HepG2 (cell line): ENCODE measurements at regions not wholly inside any gene's neighbourhood (a gene's known extent, or its start where the extent isn't known, plus 50 kb on each side); places are given as distances from the start of the nearest gene placed in this dataset.
"Not testable (repeated sequence)": the region's sequence is repeated elsewhere in the genome, so short reads cannot be mapped to it uniquely, and the experiment has no call there.

ENCODE experiments used
- ATAC-seq: fragments of 200-7000 bp; cut with Tn5 transposase; 3 replicates; pipeline ENCODE4 v1.9.1; 2020; ENCODE audit warnings: mild to moderate bottlenecking, moderate library complexity
- BruUV-seq: library from RNA; stranded (reverse); fragments of 400-500 nt; replicated peaks from 2 replicates; lab custom pipeline; 2021; lab: Mats Ljungman, UMichigan
- CTCF ChIA-PET: fragments of 300-600 bp; formaldehyde crosslinking; extraction: SDS; loops from one replicate; lab custom pipeline; 2021; ENCODE audit warnings: low total read pairs, inconsistent platforms, low intra/inter-chr PET ratio; lab: Yijun Ruan, JAX
- POLR2A ChIA-PET: fragments of 350-600 bp; sonication (Branson Sonifier 250); formaldehyde crosslinking; loops from one replicate; lab custom pipeline; 2020; ENCODE audit warnings: antibody characterized with exemption, inconsistent platforms; lab: Yijun Ruan, JAX
- DNase-seq: peaks from one replicate; pipeline ENCODE4 v3.0.0-alpha.2; 2015; ENCODE audit warnings: low spot score
- FAIRE-seq: peaks from 3 replicates; lab custom pipeline; 2011; peaks lifted over from hg19 to GRCh38; lab: Jason Lieb, UNC
- H2AFZ ChIP-seq: one replicate; pipeline ENCODE4 v1.6.1; 2011; ENCODE audit warnings: low read length, inconsistent platforms
- H3K27ac ChIP-seq: fragments of 300-600 bp; 3 replicates; pipeline ENCODE4 v1.8.0; 2011; ENCODE audit warnings: mixed run types, mild to moderate bottlenecking, mixed read lengths, low read length, inconsistent platforms; ENCODE audit not compliant: insufficient read depth; ENCODE audit errors: extremely low read length
- H3K27me3 ChIP-seq, 2 experiments: fragments of 200-600 bp in 1 of 2; 2 replicates in 1 of 2; 3 replicates in 1 of 2; pipeline versions ENCODE4 v1.6.0 to v1.8.0; 2011; ENCODE audit warnings: low read length in 2 of 2, mild to moderate bottlenecking in 2 of 2, moderate library complexity in 2 of 2, inconsistent platforms in 1 of 2; ENCODE audit not compliant: insufficient read depth in 2 of 2, control insufficient read depth in 1 of 2
- H3K36me3 ChIP-seq, 2 experiments: fragments of 200-600 bp in 1 of 2; replicated peaks in 1 of 2; 2 replicates in 1 of 2; 3 replicates in 1 of 2; pipeline versions ENCODE4 v1.5.1 to v1.8.0; 2011; ENCODE audit warnings: low read length in 2 of 2, inconsistent platforms in 1 of 2; ENCODE audit not compliant: insufficient read depth in 2 of 2, control insufficient read depth in 1 of 2
- H3K4me1 ChIP-seq: 2 replicates; pipeline ENCODE4 v1.5.1; 2012; ENCODE audit warnings: low read length, inconsistent platforms; ENCODE audit not compliant: insufficient read depth
- H3K4me2 ChIP-seq: 2 replicates; pipeline ENCODE4 v1.6.0; 2011; ENCODE audit warnings: low read depth, low read length, inconsistent platforms
- H3K4me3 ChIP-seq, 3 experiments: fragments of 200-600 bp in 1 of 3; sonication (generic), shearing (Covaris generic) in 1 of 3; replicated peaks in 1 of 3; 2 replicates each; pipeline ENCODE4 v1.5.1; 2011 to 2016; ENCODE audit warnings: low read length in 3 of 3, inconsistent platforms in 2 of 3, low read depth in 2 of 3, mild to moderate bottlenecking in 2 of 3, control low read depth in 1 of 3, mixed read lengths in 1 of 3; ENCODE audit not compliant: insufficient read depth in 1 of 3
- H3K79me2 ChIP-seq: one replicate; pipeline ENCODE4 v1.6.1; 2011; ENCODE audit warnings: low read length, inconsistent platforms; ENCODE audit not compliant: insufficient read depth
- H3K9ac ChIP-seq: 2 replicates; pipeline ENCODE4 v1.6.0; 2011; ENCODE audit warnings: mild to moderate bottlenecking, low read depth, low read length, inconsistent platforms; ENCODE audit not compliant: insufficient read depth
- H3K9me3 ChIP-seq: 2 replicates; pipeline ENCODE4 v1.5.1; 2012; ENCODE audit warnings: mild to moderate bottlenecking, low read length
- H4K20me1 ChIP-seq: 2 replicates; pipeline ENCODE4 v1.6.0; 2011; ENCODE audit warnings: inconsistent platforms, mild to moderate bottlenecking, low read length, moderate library complexity; ENCODE audit not compliant: insufficient read depth
- ATF2 ChIP-seq: sonication (generic); formaldehyde crosslinking; IDR thresholded peaks from 2 replicates; pipeline ENCODE4 v1.4.0; 2020; ENCODE audit warnings: missing genetic modification reagents
- CCAR2 ChIP-seq: fragments of 200-400 bp; formaldehyde crosslinking; optimal IDR thresholded peaks from 2 replicates; pipeline ENCODE3; 2018; ENCODE audit warnings: low read depth, mild to moderate bottlenecking, low read length, moderate library complexity
- EEA1 ChIP-seq: sonication (generic); formaldehyde crosslinking; IDR thresholded peaks from 2 replicates; pipeline ENCODE4 v1.5.1; 2020; ENCODE audit warnings: mild to moderate bottlenecking, missing genetic modification reagents, borderline replicate concordance
- ELF4 ChIP-seq: sonication (generic); formaldehyde crosslinking; IDR thresholded peaks from 2 replicates; pipeline ENCODE4 v1.5.0; 2020; ENCODE audit warnings: missing genetic modification reagents, mild to moderate bottlenecking, moderate library complexity, borderline replicate concordance
- MED8 ChIP-seq: sonication (generic); formaldehyde crosslinking; IDR thresholded peaks from 2 replicates; pipeline ENCODE4 v1.8.1; 2023; ENCODE audit warnings: mild to moderate bottlenecking, missing genetic modification reagents; ENCODE audit not compliant: insufficient replicate concordance
- TEAD3 ChIP-seq: optimal IDR thresholded peaks from 2 replicates; pipeline ENCODE3; 2016; ENCODE audit warnings: borderline replicate concordance
- ZNF18 ChIP-seq: sonication (generic); formaldehyde crosslinking; IDR thresholded peaks from 2 replicates; pipeline ENCODE4 v1.8.0; 2022; ENCODE audit warnings: mild to moderate bottlenecking, missing genetic modification reagents; ENCODE audit not compliant: insufficient replicate concordance
- ZNF224 ChIP-seq: sonication (generic); formaldehyde crosslinking; IDR thresholded peaks from 2 replicates; pipeline ENCODE4 v1.5.0; 2020; ENCODE audit warnings: mild to moderate bottlenecking, missing genetic modification reagents
- ZNF234 ChIP-seq: sonication (generic); formaldehyde crosslinking; conservative IDR thresholded peaks from 2 replicates; pipeline ENCODE4 v1.5.1; 2020; ENCODE audit warnings: mild to moderate bottlenecking, missing genetic modification reagents
- ZNF614 ChIP-seq: IDR thresholded peaks from 2 replicates; pipeline ENCODE4 v1.6.1; 2018; ENCODE audit warnings: missing biosample characterization, missing genetic modification reagents, inconsistent platforms, borderline replicate concordance
- ZNF615 ChIP-seq: sonication (generic); formaldehyde crosslinking; IDR thresholded peaks from 2 replicates; pipeline ENCODE4 v1.5.0; 2020; ENCODE audit warnings: mild to moderate bottlenecking, missing genetic modification reagents, borderline replicate concordance
- ZNF770 ChIP-seq: sonication (generic); formaldehyde crosslinking; IDR thresholded peaks from 2 replicates; pipeline ENCODE4 v1.5.0; 2020; ENCODE audit warnings: mild to moderate bottlenecking, missing genetic modification reagents
- WGBS: methylation state at CpG from one replicate; pipeline ENCODE4 v1.1.6; 2017; ENCODE audit warnings: low lambda C conversion rate; 5-methylcytosine and 5-hydroxymethylcytosine counted together
- in situ Hi-C: cut with HindIII; loops from 2 replicates; pipeline ENCODE4 v1.10.0; 2017; ENCODE audit warnings: low pct_unique_long_range_greater_than_20kb; ENCODE audit not compliant: extremely low pct_ligation_motif_present
- intact Hi-C: fragments of 100-400 bp; cut with micrococcal nuclease; formaldehyde crosslinking; loops from one replicate; pipeline ENCODE4 v1.10.0; 2022; ENCODE audit not compliant: unreplicated experiment

- TF ChIP-seq ZNF614 (CRISPR knock-in tag) (no peak), CCAR2 (no peak), TEAD3 (CRISPR knock-in tag) (no peak)
These were observed 740.1 kb upstream of the SPRY2 start (continued) for GRCh38 chr13:81080911-81081454.

GRCh38 chr13:81078048-81078447 is 737.1 kb upstream of the SPRY2 start:
- no TSS peak for BruUV-seq
- H3K79me2 ChIP-seq, result no peaks in the 10 kb centered on the region
- POLR2A ChIA-PET, result no interaction called here
- H2AFZ ChIP-seq, result no peak overlapping the region
- H3K27me3 ChIP-seq, result no peaks in the 10 kb centered on the region
- no peak overlapping the region for H3K4me2 ChIP-seq
- FAIRE-seq (no peak), ATAC-seq (no peak)
- no peaks in the 10 kb centered on the region for H3K36me3 ChIP-seq
- no peaks in the 10 kb centered on the region for H4K20me1 ChIP-seq
- H3K9ac ChIP-seq, result no peak overlapping the region
- intact Hi-C loops, result no loop called here
- no peak overlapping the region for H3K27ac ChIP-seq
- TF ChIP-seq ZNF224 (CRISPR knock-in tag), result no peak
- TF ChIP-seq ELF4 (CRISPR knock-in tag), result no peak
- no peak for TF ChIP-seq EEA1 (CRISPR knock-in tag)
- no peak for TF ChIP-seq ZNF615 (CRISPR knock-in tag)
- no peak for TF ChIP-seq MED8
- no peak for TF ChIP-seq ZNF18 (CRISPR knock-in tag)
- TF ChIP-seq ZNF234 (CRISPR knock-in tag), result no peak
- no peak for TF ChIP-seq ZNF770 (CRISPR knock-in tag)
- no peak for TF ChIP-seq ATF2
- TF ChIP-seq, all 625 proteins: peak for 0
- H3K4me3 ChIP-seq, result no peak overlapping the region
- CTCF ChIA-PET, result no interaction called here
- H3K9me3 ChIP-seq, result no peaks in the 10 kb centered on the region
- DNase-seq, result no peak
- no peaks in the 10 kb centered on the region for H3K4me1 ChIP-seq
- in situ Hi-C loops, result no loop called here

- H2AFZ ChIP-seq, H3K4me1 ChIP-seq, H3K9ac ChIP-seq, ATAC-seq, DNase-seq, CTCF ChIA-PET, H3K4me2 ChIP-seq, H3K36me3 ChIP-seq, H3K4me3 ChIP-seq, H3K27ac ChIP-seq, FAIRE-seq, H4K20me1 ChIP-seq, POLR2A ChIA-PET, in situ Hi-C loops, BruUV-seq, H3K79me2 ChIP-seq, H3K27me3 ChIP-seq, H3K9me3 ChIP-seq: not testable (repeated sequence)
- intact Hi-C loops, result loop anchor here (10.0 kb wide), 1 partner anchor 95 kb away; no protein-coding TSS in a partner anchor
- WGBS, result 44% methylated on average over 14 of the region's 18 CpGs
These were observed 728.9 kb upstream of the SPRY2 start for GRCh38 chr13:81069822-81070221.
